GM19468 (cell line): ENCODE measurements at regions not wholly inside any gene's neighbourhood (a gene's known extent, or its start where the extent isn't known, plus 50 kb on each side); places are given as distances from the start of the nearest gene placed in this dataset.
"Not testable (repeated sequence)": the region's sequence is repeated elsewhere in the genome, so short reads cannot be mapped to it uniquely, and the experiment has no call there.

Source experiments
- ATAC-seq: cut with Tn5 transposase; IDR thresholded peaks from one replicate; pipeline ENCODE4 v1.9.1; 2021; ENCODE audit warnings: mild to moderate bottlenecking, moderate library complexity, moderate number of reproducible peaks; ENCODE audit not compliant: unreplicated experiment; ENCODE audit errors: extremely low read depth

DNA sequence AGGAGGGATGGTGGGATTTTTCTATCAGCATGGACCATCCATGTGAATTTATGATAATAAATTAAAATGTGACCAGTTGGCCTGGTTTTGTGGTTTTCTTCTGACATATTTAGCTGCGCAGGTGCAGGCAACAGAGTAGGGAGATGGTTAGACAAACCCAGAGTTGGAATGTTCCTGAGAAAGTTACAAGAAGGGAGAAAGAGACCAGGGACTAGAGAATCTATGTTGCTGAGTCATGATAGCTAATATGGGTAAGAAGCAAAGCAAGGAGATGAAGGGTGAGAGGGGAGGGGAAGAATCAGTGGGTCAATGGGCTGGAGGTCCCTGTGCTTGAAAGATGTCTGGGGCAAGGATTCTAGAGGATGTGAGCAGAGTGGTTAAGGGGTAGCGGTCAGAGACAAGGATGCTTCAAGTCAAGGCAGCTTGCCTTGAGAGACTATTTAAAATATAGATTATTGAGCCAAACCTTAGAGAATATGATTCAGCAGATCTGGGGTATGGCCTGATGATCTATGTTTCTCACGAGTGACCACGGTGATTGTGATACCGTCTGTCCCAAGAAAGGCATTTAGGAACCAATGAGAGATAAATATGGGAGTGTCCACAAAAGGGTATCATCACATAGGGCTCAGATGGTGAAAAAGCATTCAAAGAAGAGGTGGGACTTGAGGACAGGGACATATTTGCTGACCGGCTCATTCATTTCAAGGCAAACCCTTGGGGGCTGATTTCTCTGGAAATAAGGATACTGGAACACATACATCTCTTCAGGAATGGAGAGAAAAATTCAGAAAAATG lies 219.7 kb upstream of the PLD5 start:
- no peak for ATAC-seq

DNA sequence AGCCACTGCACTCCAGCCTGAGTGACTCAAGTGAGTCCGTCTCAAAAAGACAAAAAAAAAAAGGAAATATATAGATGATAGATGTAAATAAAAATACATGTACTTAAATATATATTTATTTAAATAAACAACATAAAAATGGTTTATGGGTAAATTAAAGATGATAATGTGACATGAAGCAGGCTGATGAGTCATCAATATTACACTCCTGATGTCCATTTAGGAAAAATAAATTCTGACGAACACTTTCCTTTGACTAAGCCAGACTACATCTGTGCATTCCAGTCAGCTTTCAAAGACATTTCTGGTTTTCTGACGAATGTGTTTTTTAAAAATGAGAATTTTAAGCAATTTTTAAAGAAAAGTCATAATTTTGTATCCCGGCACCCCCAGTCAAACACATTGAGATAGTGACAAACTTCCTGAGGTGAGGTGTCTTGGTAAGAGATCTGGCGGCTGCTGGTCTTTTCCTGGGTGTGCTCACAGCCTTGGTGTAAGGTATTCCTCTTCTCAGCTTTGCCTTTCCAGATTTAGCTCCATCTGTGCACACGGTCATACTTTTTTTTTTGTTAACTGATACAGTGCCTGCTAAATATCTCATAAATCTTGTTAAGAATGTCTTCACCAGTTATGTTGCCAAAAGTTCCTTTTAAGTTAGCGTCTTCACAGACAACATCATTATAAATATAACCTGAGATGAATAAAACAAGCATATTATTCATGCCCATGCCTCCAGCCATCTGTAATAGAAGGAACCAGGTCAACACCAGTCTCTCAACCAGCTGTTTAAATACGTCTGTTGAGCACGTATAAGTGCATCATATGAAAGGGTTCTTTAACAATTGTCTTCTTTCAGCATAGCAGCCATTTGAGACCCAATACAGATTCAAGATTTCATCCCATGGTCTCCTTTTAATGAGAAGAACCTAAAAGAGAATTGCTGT lies 214.5 kb upstream of the PLD5 start:
- ATAC-seq, result no peak

DNA sequence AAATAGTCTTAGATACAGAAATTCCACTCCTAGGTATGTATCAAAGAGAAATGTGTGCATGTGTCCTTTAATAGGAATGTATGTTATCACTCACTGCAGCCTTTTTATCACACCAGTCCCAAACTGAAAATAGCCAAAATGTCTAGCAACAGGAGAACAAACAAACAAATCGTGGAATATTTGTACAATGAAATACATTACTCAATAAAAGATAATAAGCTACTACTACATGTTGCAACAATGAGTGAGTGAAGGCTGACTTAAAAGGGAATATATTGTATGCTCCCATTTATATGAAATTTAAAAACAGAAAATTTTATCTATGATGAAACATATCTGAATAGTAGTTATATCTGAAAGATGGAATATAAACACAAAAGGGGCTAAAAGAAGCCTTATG lies 212.1 kb upstream of the PLD5 start:
- no peak for ATAC-seq

- ATAC-seq, result no peak
Observed at GRCh38 chr1:242735323-242735722, 210.8 kb upstream of the PLD5 start.

DNA sequence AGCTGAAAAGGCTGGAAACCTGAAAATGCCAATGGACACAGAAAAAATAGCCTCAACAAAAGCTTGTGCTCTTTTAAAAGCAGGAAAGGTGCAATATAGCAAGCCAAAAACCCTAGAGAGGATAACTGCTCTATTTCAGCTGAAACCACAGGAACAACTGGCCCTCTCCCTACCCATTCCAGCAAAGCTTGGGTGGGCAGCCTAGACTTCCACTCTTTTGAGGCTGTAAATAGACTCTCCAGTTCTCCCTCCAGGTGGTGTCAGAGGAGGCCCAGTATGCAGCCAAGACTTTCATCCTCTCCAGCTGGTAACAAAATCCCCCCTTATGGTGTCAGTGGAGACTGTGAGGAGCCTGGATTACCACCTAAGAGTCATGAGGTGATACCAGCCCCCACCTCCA lies 206.9 kb upstream of the PLD5 start:
- ATAC-seq, result no peak

DNA sequence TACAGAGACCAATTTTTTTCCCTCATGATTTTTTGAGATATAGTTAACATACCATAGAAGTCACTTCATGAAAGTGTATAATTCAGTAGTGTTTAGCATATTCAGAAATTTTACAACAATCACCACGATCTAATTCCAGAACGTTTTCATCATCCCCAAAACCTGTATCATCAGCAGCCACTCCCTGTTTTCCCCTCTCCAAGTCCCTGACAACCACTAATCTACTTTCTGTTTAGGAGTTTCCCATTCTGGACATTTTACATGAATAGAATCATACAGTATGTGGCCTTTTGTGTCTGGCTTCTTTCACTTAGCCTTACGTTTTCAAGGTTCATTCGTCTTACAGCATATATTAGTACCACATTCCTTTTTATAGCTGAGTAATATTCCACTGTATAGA lies 204.2 kb upstream of the PLD5 start:
- ATAC-seq, result no peak

GRCh38 chr1:242723044-242723716 lies 198.7 kb upstream of the PLD5 start:
- ATAC-seq, result no peak

GRCh38 chr1:242718967-242719366 lies 194.5 kb upstream of the PLD5 start:
- ATAC-seq, result no peak

DNA sequence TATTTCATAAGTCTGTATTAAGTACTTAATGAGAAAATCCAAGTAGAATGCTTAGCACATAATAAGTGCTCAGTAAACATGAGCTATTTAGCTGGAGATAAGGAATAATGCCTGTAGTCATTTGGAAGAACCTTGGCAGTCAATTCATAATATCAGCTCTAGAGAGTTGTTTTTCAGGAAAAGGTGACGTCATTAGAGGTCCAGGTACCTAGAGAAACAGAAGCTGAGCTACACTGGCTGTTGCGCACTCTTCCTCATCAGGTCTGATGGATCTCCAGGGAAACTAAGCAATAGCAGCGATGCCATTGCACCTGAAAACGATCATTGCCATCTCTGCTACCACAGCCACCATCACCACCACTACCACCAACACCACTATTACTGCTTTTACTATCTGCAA lies 187.8 kb upstream of the PLD5 start:
- no peak for ATAC-seq

GRCh38 chr1:242710847-242711246 lies 186.3 kb upstream of the PLD5 start:
- no peak for ATAC-seq

DNA sequence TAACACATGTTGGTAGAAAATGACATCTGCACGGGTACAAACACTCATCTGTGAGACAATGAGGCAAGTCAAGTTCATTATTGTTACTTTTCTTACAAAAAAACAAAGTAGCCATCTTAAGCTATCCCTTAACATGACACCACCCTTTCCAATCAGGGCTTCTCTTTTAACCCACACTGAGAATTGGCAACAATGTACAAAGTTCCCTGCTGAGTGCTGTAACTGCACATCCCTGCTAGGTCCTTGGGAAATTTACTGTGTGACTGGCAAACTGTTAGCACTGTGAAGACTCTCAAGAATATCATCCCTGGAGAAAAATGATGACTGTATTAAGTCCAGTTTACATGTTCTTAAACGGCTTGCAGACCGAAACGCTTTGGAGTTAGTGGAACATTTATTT lies 185.8 kb upstream of the PLD5 start:
- ATAC-seq, result no peak

DNA sequence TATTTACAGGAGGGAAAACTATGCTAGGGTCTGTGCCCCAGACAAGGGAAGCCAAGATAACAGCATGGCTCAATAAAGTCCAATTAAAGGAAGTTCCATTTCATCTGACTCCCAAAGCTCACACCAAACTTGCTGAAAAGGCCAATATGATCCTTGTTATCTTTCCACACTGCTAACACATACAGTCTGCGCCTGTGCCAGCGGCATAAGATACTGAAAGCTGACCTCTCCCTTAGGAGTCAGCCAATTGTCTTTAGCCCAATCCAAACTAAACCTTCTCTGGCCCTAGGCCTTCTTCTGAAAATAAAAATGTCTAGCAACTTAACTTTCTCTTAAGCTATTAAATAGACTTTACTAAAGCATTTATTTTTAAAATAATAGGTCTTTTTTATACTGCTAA lies 179.0 kb upstream of the PLD5 start:
- ATAC-seq, result no peak

- no peak for ATAC-seq
Observed at GRCh38 chr1:242692988-242693387, 168.5 kb upstream of the PLD5 start.

- no peak for ATAC-seq
Observed at GRCh38 chr1:242691610-242691945, 167.1 kb upstream of the PLD5 start.

DNA sequence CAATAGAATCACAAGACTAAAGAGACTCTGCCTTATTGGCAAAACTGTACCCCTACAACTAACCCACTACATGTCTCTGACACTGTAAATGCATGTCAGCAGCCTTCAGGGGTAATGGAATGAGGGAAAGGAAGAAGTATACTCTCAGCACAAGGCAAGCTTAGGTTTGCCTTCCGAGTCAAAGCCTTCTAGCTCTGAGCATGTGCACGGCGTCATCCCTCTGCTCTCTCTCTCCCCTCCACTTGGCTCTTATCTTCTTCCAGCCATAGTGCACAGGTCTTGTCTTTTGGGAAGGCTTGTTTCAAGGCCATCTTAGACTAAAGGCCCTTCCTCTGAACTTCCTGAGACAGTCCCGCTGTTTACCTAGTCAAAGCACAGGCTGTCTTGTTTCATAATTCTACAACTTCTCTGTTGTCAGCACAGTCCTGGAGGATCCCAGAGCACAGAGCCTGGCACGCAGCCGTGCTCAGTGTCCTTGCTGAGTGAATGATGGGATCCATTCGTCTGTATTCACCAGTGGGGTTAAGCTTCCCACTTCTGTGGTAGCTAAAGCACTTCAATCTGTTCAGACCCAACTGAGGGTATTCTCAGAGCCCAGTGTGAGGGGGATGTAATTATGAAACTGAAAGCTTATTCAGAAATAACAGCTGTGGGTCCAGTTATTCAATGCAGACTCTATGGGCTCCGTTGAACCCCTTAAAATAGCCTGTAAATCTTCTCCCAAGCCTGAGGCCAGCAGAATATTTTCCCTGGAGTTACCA lies 166.5 kb upstream of the PLD5 start:
- ATAC-seq, result no peak

GRCh38 chr1:242689378-242689777 lies 164.9 kb upstream of the PLD5 start:
- no peak for ATAC-seq

DNA sequence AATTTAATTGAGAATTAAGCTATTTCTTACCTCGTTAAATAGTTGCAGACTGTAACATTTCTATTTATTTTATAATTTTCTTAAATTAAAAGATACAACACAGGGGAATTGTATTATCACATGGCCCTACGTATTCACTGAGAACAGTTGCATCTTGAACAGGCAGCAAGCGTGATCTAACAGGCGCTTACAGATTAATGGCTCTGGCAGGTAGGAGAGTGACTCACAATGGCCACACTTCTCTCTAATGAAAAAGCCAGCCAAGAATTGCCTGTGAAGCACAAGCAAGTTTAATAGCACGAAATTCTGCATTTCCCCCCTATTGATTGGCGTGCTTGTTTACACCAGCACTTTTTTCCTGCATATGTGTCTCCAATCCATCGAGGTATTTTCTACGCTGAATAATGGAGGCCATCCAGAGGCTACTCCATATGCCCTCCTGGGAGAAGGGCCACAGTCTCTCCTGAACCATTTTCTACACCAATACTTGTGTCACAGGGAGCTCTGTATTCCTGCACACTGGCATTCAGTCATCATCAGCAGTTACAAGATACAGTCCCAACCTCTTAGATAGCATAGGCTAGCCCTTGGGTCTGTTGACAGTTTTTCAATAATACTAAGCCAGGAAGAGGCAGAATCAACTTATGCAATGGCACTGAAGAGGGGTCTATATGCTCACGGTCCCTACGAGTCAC lies 150.6 kb upstream of the PLD5 start:
- no peak for ATAC-seq

DNA sequence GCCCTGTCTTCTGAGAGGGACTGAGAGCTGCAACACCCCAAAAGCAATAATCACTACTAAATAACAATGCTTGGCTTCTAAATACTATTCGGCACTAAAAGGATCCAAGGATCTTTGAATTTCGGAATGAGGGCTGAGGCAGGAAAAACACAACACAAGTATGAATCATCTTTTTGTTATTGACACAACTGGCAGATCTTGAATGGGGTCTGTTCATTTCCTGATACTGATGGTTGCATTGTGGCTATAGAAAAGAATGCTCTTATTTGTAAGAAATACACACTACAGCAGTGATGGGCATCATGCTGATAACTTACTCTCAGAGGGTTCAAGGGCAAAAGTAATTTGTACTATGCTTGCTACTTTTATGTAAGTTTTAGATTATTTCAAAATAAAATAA lies 149.2 kb upstream of the PLD5 start:
- no peak for ATAC-seq

GRCh38 chr1:242673165-242673564 lies 148.7 kb upstream of the PLD5 start:
- ATAC-seq, result not testable (repeated sequence)

DNA sequence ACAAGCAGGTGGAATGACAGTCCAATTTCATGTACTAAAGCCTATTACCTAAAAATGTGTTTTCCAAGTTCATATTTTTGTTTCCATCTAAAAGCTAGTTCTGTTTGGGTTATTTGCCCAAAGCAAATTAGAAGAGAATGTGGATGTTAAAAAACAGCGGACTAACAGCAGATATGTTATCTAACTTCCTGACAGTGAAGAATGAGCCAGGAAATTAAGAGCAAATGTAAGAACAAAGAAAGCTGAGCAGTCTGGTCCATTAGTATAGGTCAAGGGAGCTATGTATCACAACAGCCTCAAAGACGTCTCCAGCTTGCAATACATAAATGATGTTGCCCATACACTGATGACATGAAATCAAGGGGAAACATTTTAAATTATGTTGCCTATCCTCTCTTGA lies 145.5 kb upstream of the PLD5 start:
- ATAC-seq, result no peak
